ENCODE measurements at regions not wholly inside any gene's neighbourhood (a gene's known extent, or its start where the extent isn't known, plus 50 kb on each side); places are given as distances from the start of the nearest gene placed in this dataset.

GRCh38 chr4:23312686-23313085 lies 577.2 kb downstream of the PPARGC1A start (continued):
- TF ChIP-seq, protein P1, sequence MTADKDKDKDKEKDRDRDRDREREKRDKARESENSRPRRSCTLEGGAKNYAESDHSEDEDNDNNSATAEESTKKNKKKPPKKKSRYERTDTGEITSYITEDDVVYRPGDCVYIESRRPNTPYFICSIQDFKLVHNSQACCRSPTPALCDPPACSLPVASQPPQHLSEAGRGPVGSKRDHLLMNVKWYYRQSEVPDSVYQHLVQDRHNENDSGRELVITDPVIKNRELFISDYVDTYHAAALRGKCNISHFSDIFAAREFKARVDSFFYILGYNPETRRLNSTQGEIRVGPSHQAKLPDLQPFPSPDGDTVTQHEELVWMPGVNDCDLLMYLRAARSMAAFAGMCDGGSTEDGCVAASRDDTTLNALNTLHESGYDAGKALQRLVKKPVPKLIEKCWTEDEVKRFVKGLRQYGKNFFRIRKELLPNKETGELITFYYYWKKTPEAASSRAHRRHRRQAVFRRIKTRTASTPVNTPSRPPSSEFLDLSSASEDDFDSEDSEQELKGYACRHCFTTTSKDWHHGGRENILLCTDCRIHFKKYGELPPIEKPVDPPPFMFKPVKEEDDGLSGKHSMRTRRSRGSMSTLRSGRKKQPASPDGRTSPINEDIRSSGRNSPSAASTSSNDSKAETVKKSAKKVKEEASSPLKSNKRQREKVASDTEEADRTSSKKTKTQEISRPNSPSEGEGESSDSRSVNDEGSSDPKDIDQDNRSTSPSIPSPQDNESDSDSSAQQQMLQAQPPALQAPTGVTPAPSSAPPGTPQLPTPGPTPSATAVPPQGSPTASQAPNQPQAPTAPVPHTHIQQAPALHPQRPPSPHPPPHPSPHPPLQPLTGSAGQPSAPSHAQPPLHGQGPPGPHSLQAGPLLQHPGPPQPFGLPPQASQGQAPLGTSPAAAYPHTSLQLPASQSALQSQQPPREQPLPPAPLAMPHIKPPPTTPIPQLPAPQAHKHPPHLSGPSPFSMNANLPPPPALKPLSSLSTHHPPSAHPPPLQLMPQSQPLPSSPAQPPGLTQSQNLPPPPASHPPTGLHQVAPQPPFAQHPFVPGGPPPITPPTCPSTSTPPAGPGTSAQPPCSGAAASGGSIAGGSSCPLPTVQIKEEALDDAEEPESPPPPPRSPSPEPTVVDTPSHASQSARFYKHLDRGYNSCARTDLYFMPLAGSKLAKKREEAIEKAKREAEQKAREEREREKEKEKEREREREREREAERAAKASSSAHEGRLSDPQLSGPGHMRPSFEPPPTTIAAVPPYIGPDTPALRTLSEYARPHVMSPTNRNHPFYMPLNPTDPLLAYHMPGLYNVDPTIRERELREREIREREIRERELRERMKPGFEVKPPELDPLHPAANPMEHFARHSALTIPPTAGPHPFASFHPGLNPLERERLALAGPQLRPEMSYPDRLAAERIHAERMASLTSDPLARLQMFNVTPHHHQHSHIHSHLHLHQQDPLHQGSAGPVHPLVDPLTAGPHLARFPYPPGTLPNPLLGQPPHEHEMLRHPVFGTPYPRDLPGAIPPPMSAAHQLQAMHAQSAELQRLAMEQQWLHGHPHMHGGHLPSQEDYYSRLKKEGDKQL (CRISPR knock-in tag; IDR thresholded peaks at IDR 0.05; ENCODE audit: borderline replicate concordance) = no peak
- TF ChIP-seq, protein P2, sequence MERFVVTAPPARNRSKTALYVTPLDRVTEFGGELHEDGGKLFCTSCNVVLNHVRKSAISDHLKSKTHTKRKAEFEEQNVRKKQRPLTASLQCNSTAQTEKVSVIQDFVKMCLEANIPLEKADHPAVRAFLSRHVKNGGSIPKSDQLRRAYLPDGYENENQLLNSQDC (CRISPR knock-in tag; IDR thresholded peaks at IDR 0.05) = no peak
- TF ChIP-seq C11orf30 (IDR thresholded peaks at IDR 0.05; ENCODE audit: low read depth) (peak; percentile 61), ZNF316 (IDR thresholded peaks at IDR 0.05) (peak; percentile 82), CBFA2T3 (IDR thresholded peaks at IDR 0.05) (no peak), MXI1 (IDR thresholded peaks at IDR 0.05; ENCODE audit: low read depth, low read length) (no peak), SAFB2 (IDR thresholded peaks at IDR 0.05; ENCODE audit: borderline replicate concordance, low read depth, low read length, severe bottlenecking) (no peak), ZNF584 (CRISPR knock-in tag; IDR thresholded peaks at IDR 0.05; ENCODE audit: low read depth) (no peak), MYNN (IDR thresholded peaks at IDR 0.05) (no peak), MYNN (CRISPR knock-in tag; IDR thresholded peaks at IDR 0.05) (no peak), ZNF76 (CRISPR knock-in tag; IDR thresholded peaks at IDR 0.05; ENCODE audit: borderline replicate concordance) (no peak), POLR2A (conservative IDR thresholded peaks at IDR 0.05) (no peak), MIER1 (IDR thresholded peaks at IDR 0.05; ENCODE audit: low read depth) (no peak)
- TF ChIP-seq, protein P3, sequence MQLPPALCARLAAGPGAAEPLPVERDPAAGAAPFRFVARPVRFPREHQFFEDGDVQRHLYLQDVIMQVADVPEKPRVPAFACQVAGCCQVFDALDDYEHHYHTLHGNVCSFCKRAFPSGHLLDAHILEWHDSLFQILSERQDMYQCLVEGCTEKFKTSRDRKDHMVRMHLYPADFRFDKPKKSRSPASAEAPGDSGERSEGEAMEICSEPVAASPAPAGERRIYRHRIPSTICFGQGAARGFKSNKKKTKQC (CRISPR knock-in tag; IDR thresholded peaks at IDR 0.05) = no peak
- TF ChIP-seq, protein P4, sequence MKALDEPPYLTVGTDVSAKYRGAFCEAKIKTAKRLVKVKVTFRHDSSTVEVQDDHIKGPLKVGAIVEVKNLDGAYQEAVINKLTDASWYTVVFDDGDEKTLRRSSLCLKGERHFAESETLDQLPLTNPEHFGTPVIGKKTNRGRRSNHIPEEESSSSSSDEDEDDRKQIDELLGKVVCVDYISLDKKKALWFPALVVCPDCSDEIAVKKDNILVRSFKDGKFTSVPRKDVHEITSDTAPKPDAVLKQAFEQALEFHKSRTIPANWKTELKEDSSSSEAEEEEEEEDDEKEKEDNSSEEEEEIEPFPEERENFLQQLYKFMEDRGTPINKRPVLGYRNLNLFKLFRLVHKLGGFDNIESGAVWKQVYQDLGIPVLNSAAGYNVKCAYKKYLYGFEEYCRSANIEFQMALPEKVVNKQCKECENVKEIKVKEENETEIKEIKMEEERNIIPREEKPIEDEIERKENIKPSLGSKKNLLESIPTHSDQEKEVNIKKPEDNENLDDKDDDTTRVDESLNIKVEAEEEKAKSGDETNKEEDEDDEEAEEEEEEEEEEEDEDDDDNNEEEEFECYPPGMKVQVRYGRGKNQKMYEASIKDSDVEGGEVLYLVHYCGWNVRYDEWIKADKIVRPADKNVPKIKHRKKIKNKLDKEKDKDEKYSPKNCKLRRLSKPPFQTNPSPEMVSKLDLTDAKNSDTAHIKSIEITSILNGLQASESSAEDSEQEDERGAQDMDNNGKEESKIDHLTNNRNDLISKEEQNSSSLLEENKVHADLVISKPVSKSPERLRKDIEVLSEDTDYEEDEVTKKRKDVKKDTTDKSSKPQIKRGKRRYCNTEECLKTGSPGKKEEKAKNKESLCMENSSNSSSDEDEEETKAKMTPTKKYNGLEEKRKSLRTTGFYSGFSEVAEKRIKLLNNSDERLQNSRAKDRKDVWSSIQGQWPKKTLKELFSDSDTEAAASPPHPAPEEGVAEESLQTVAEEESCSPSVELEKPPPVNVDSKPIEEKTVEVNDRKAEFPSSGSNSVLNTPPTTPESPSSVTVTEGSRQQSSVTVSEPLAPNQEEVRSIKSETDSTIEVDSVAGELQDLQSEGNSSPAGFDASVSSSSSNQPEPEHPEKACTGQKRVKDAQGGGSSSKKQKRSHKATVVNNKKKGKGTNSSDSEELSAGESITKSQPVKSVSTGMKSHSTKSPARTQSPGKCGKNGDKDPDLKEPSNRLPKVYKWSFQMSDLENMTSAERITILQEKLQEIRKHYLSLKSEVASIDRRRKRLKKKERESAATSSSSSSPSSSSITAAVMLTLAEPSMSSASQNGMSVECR (CRISPR knock-in tag; IDR thresholded peaks at IDR 0.05) = no peak

Data from K562 (cell line).